Dendritic cell treated with granulocyte-macrophage colony-stimulating factor and Interleukin-4, amounts not matched to agents 40 ng/mL and 50 ng/mL, for 4 days (primary cell): ENCODE measurements at regions not wholly inside any gene's neighbourhood (a gene's known extent, or its start where the extent isn't known, plus 50 kb on each side); places are given as distances from the start of the nearest gene placed in this dataset.
"Not testable (repeated sequence)": the region's sequence is repeated elsewhere in the genome, so short reads cannot be mapped to it uniquely, and the experiment has no call there.

Source experiments
- H3K27ac Mint-ChIP-seq: one replicate; pipeline ENCODE4 v1.8.0; 2022; ENCODE audit warnings: mild to moderate bottlenecking, mixed read lengths
- H3K27me3 Mint-ChIP-seq: one replicate; pipeline ENCODE4 v1.8.0; 2022; ENCODE audit warnings: mild to moderate bottlenecking, mixed read lengths
- H3K36me3 Mint-ChIP-seq: one replicate; pipeline ENCODE4 v1.8.0; 2022; ENCODE audit warnings: low read depth, mixed read lengths
- H3K4me1 Mint-ChIP-seq: one replicate; pipeline ENCODE4 v1.8.0; 2022; ENCODE audit warnings: low read depth, mixed read lengths
- H3K4me3 Mint-ChIP-seq: one replicate; pipeline ENCODE4 v1.8.0; 2022; ENCODE audit warnings: mild to moderate bottlenecking, moderate library complexity, mixed read lengths
- H3K9me3 Mint-ChIP-seq: one replicate; pipeline ENCODE4 v1.8.0; 2022; ENCODE audit warnings: mixed read lengths
- intact Hi-C: fragments of 100-400 bp; cut with micrococcal nuclease; formaldehyde crosslinking; loops from one replicate; pipeline ENCODE4 v1.15.0; 2022

DNA sequence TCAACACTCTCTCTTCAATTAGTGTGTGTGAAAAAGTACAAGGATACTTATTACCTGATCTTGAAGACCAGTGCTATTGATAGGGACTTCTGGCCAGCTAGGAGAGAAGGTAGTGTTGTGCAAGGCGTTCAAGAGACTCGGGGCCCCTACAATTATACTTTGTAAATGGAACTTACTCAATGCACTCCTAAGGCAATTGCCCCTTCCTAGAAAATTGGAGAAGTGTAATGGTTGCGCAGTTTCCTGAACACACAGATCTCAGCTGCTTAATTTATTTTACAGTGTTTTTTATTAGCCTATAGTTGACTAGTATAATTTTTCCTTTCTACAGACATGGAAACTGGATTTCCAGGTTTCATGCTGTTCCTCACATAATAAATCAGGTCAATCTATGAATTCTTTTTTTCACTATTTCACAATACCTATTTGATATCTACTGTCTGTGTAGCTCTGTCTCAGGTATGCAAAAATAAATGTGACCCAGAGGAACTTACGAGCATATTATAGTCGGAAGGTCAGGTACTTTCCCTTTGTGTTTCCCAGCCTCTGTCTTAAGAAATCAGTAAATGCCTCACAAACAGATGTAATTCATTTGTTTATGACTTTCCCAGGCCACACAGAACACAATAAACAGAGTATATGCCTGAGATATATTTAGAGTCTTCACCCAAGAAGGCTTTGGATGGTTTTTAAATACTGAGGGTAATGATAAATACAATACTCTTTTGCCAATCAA lies 89.1 kb upstream of the TET2 start:
- intact Hi-C loops = loop anchor here (5.0 to 10.0 kb wide), 4 partner anchors 45 to 415 kb away; partner anchors contain the start of gene PPA2
- Mint-ChIP-seq H3K4me3 (no peak overlapping the region), H3K27me3 (no peaks in the 10 kb centered on the region)

DNA sequence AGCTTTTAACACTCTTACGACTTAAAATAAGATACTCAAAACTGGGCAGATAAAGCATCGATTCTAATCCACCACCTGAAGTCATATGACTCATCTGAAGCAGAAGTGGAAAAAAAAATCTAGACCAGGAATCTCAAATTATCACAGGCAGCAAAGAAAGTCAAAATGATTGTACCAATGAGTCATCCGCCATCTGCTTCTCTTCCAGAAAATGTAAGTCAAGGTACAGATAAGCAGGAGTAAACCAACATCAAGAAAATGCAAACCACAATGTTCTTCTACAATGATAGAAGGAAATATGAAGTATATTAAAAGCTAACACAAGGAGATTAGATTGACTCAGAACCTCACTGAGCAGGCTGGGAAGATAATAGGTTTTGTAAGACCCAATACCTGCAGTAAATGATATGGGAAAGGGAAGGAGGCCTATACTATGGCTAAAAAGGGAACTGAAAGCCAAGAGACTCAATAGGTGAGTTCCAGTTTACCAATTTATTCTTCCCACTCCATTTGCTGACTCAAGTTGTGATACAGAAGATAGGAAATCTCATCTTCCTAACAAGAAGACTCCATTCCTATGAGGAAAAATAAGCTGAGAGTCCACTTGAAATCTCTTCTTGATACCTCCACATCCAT lies 88.4 kb upstream of the TET2 start:
- peaks cover 59% of the 10 kb centered on the region for H3K4me1 Mint-ChIP-seq
- intact Hi-C loops = loop anchor here (5.0 to 10.0 kb wide), 4 partner anchors 46 to 414 kb away; partner anchors contain the start of gene PPA2
- no peaks in the 10 kb centered on the region for H3K9me3 Mint-ChIP-seq
- no peak overlapping the region for H3K4me3 Mint-ChIP-seq
- peak overlapping the region; percentile 77 for H3K27ac Mint-ChIP-seq
- no peaks in the 10 kb centered on the region for H3K36me3 Mint-ChIP-seq
- no peaks in the 10 kb centered on the region for H3K27me3 Mint-ChIP-seq

More for the DNA sequence above, 89.1 kb upstream of the TET2 start:
- peaks cover 59% of the 10 kb centered on the region for H3K4me1 Mint-ChIP-seq
- peaks cover 3% of the 10 kb centered on the region for H3K36me3 Mint-ChIP-seq
- peak overlapping the region; percentile 77 for H3K27ac Mint-ChIP-seq
- peaks cover 6% of the 10 kb centered on the region for H3K9me3 Mint-ChIP-seq

DNA sequence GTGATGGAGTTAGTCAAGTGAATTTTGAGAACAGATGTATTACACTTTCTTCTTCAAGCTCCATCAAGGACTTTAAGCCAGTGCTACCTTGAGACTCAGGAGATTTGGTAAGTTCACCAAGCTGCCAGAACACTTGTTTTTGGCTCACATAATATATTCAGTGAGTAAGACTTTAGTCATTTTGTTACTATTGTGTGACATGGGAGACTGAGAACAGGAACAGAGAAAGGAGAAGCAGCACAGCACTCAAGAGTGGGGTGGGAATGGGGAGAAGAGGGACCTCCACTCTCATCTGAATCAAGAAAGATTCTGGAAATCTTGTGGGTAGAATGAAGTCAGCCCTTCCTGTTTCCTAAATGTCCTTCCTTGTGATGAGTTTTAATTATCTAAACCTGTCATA lies 87.3 kb upstream of the TET2 start:
- Mint-ChIP-seq H3K9me3 (no peaks in the 10 kb centered on the region), H3K4me3 (no peak overlapping the region), H3K36me3 (no peaks in the 10 kb centered on the region), H3K27ac (peak overlapping the region; percentile 96), H3K27me3 (no peaks in the 10 kb centered on the region), H3K4me1 (peaks cover 50% of the 10 kb centered on the region)
- intact Hi-C loops = loop anchor here (5.0 to 10.0 kb wide), 4 partner anchors 47 to 413 kb away; partner anchors contain the start of gene PPA2

DNA sequence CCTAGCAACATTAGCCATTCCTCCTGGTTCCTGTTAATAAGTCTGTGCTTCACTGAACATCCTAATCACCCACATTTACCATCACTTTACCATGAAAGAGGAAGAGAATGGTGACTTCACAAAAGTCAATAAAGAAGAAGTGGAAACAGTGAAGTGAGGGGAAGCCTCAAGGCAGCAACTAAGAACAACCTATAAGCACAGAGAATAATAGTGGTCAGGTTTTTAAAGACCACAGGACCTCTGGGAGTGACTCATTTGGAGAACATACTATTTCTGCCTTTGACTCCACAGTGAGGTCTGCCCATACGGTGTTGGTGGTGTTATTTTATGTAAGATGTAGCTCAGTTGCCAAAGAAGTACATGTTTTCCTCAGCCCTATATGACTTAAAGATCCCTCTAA lies 86.0 kb upstream of the TET2 start:
- H3K4me1 Mint-ChIP-seq = peaks cover 53% of the 10 kb centered on the region
- no peaks in the 10 kb centered on the region for H3K36me3 Mint-ChIP-seq
- intact Hi-C loops = loop anchor here (1.0 to 5.0 kb wide), 3 partner anchors 46 to 93 kb away; partner anchors contain the start of gene TET2
- no peak overlapping the region for H3K4me3 Mint-ChIP-seq
- peak overlapping the region; percentile 96 for H3K27ac Mint-ChIP-seq
- no peaks in the 10 kb centered on the region for H3K27me3 Mint-ChIP-seq
- H3K9me3 Mint-ChIP-seq = no peaks in the 10 kb centered on the region

DNA sequence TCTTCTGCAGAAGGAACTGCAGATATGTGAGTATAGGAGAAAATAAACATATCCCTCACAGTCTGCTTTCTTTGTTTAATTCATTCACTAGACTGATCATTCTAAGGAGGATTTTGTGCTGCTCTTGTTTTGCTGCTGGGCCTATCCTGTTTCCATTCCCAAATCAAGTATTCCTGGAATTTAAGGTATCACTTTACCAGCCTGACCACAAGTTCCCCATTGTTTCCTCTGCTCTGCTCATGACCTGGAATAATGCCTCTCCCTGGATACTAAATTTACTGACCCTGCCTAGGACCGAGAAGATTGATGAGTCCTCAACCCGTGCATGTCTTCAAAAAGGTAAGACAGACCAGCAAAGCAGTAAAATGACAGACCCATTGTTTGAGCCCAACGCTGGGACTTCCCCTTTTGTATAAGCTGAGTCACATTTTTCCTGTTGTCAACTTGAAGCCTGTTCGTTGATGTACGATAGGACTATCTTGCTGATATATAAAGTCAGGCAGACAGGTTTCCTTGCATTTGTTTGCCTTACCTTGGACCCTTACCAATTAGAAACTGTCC lies 85.5 kb upstream of the TET2 start:
- peaks cover 48% of the 10 kb centered on the region for H3K4me1 Mint-ChIP-seq
- peak overlapping the region; percentile 55 for H3K4me3 Mint-ChIP-seq
- intact Hi-C loops = loop anchor here (2.0 to 5.0 kb wide), 2 partner anchors 46 to 94 kb away; no protein-coding TSS in a partner anchor
- no peaks in the 10 kb centered on the region for H3K9me3 Mint-ChIP-seq
- no peaks in the 10 kb centered on the region for H3K27me3 Mint-ChIP-seq
- no peaks in the 10 kb centered on the region for H3K36me3 Mint-ChIP-seq
- peak overlapping the region; percentile 96 for H3K27ac Mint-ChIP-seq

DNA sequence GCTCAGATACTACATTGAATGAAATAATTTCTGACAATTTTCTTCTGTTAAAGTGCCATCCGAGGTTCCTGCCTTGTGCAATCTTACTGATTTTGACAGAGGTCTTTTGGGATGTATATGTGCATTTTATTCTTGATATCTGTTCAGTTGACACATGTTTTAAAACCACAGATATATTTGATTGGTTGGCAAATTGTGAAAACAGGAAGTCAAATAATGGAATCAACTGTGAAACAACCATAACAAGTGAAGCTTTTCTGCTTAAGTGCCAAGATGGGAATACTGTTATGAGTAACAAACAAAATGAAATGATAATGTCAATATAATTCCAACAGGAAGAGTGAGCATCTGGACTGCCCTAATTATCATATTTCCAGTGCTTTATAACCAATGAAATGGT lies 84.9 kb upstream of the TET2 start:
- Mint-ChIP-seq H3K4me3 (peak overlapping the region; percentile 55), H3K27ac (peak overlapping the region; percentile 96), H3K27me3 (no peaks in the 10 kb centered on the region), H3K36me3 (no peaks in the 10 kb centered on the region), H3K9me3 (no peaks in the 10 kb centered on the region), H3K4me1 (peaks cover 44% of the 10 kb centered on the region)
- intact Hi-C loops = loop anchor here (2.0 to 5.0 kb wide), 2 partner anchors 45 to 94 kb away; no protein-coding TSS in a partner anchor

DNA sequence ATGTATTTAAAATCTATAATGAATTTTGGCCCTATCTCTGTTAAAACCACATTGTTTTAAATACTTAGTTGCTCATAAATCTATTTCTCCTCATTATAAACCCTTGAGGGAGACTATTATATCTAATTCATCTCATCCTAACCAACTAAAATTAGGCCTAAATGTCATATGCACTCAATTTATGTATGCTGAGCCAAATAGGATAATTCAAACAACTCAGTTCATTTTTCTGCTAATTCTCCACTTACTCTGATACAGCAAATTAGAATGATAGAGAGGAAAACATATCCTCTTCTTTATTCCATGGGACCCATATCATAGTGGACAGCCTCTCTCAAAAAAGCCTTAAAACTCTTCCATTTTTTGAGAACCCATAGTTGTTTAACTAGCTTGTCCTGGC lies 80.3 kb upstream of the TET2 start:
- Mint-ChIP-seq H3K27ac (no peak overlapping the region), H3K9me3 (no peaks in the 10 kb centered on the region), H3K4me3 (no peak overlapping the region), H3K27me3 (no peaks in the 10 kb centered on the region), H3K36me3 (no peaks in the 10 kb centered on the region), H3K4me1 (peaks cover 25% of the 10 kb centered on the region)
- intact Hi-C loops = no loop called here

DNA sequence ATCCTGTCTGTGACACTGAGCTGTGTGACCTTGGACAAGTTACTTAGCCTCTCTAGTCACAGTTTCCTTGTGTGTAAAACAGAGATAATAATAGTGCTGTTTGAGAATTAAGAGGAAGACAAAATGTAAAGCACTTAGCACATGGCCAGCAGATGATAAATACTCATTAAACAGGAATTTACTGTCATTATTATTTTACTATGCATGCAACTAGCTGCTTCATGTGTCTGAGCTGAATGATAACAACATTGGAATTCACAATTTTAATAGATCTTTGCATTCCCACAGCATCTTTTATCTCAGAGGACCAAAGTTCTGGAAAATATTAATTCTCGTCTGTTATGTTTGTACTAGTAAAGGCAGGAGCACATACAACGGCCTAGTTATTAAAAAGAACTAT lies 79.2 kb upstream of the TET2 start:
- H3K4me1 Mint-ChIP-seq = peaks cover 21% of the 10 kb centered on the region
- no peaks in the 10 kb centered on the region for H3K9me3 Mint-ChIP-seq
- intact Hi-C loops = no loop called here
- H3K27ac Mint-ChIP-seq = no peak overlapping the region
- H3K36me3 Mint-ChIP-seq = no peaks in the 10 kb centered on the region
- no peak overlapping the region for H3K4me3 Mint-ChIP-seq
- H3K27me3 Mint-ChIP-seq = no peaks in the 10 kb centered on the region

DNA sequence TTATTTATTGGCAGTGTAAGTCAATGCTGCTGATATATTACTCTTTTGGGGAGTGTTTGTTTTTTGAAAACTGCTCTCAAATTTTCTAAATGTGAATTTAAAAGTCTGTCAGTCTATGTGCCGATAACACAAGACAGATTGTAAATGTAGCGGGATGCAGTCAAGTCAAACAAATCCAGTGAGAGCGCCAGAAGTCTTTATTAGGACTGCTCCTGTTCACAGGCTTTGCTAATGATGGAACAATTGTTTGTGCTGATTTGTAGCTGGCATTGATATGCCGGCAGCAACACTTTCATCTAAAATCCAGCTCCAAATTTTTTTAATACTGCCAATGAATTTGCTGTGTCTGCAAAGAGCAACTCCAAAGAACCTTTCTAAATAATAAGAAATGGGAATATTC lies 78.7 kb upstream of the TET2 start:
- Mint-ChIP-seq H3K27me3 (no peaks in the 10 kb centered on the region), H3K9me3 (no peaks in the 10 kb centered on the region), H3K4me3 (no peak overlapping the region), H3K27ac (no peak overlapping the region), H3K36me3 (no peaks in the 10 kb centered on the region), H3K4me1 (peaks cover 21% of the 10 kb centered on the region)
- intact Hi-C loops = no loop called here

DNA sequence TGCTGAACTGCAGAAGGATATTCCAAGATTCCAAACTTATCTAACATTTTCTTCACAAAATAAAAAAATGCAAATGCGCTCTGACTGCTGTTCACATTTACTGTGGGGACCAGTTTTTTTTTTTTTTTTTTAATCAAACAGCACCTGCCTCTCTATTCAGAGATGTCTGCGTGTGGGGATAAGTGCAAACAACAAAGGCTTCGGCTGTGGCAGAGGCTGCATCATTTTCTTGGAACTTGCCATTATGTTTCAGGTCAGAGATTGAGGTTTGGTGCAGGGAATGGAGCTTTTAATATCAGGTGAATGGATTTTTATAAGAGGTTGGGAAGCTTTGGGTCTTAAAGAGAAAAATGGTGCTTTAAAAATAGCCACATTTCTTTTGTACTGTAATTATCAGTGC lies 78.2 kb upstream of the TET2 start:
- H3K27ac Mint-ChIP-seq = no peak overlapping the region
- no peak overlapping the region for H3K4me3 Mint-ChIP-seq
- no peaks in the 10 kb centered on the region for H3K36me3 Mint-ChIP-seq
- peaks cover 21% of the 10 kb centered on the region for H3K4me1 Mint-ChIP-seq
- no peaks in the 10 kb centered on the region for H3K9me3 Mint-ChIP-seq
- no peaks in the 10 kb centered on the region for H3K27me3 Mint-ChIP-seq
- intact Hi-C loops = no loop called here

DNA sequence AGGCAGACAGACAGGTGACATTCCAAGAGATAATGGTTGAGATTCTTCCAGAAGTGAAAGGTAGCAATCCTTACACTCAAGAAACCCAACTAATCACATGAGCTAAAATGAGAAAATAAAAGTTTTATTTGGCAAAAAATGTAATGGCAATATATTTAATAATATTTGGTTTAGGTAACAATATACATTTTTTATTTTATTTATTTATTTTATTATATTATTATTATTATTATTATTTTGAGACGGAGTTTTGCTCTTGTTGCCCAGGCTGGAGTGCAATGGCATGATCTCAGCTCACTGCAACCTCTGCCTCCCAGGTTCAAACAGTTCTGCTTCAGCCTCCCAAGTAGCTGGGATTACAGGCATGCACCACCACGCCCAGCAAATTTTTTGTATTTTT lies 74.6 kb upstream of the TET2 start:
- H3K27ac Mint-ChIP-seq, H3K36me3 Mint-ChIP-seq, intact Hi-C loops, H3K9me3 Mint-ChIP-seq, H3K4me3 Mint-ChIP-seq, H3K27me3 Mint-ChIP-seq: not testable (repeated sequence)
- H3K4me1 Mint-ChIP-seq = peaks cover 12% of the 10 kb centered on the region

DNA sequence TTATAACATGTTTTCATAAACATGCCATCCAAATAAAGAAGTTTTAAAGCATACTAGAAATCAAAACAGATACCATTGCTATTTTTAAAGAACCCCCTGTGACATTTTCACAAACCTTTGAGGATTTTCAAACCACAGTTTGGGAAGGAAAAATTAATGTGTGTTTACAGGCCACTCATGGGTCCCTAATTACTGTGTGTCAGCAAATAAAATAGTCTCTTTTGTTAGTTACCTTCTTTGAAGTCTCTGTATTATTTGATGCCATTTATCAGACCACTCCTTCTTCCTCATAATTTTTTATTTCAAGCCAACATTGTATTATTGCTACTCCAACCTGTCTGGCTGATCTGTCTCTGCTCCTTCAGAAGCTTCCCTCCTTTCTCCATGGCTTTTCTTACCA lies 72.6 kb upstream of the TET2 start:
- intact Hi-C loops = no loop called here
- peaks cover 1% of the 10 kb centered on the region for H3K9me3 Mint-ChIP-seq
- peaks cover 6% of the 10 kb centered on the region for H3K4me1 Mint-ChIP-seq
- no peaks in the 10 kb centered on the region for H3K36me3 Mint-ChIP-seq
- H3K4me3 Mint-ChIP-seq = no peak overlapping the region
- no peak overlapping the region for H3K27ac Mint-ChIP-seq
- no peaks in the 10 kb centered on the region for H3K27me3 Mint-ChIP-seq

DNA sequence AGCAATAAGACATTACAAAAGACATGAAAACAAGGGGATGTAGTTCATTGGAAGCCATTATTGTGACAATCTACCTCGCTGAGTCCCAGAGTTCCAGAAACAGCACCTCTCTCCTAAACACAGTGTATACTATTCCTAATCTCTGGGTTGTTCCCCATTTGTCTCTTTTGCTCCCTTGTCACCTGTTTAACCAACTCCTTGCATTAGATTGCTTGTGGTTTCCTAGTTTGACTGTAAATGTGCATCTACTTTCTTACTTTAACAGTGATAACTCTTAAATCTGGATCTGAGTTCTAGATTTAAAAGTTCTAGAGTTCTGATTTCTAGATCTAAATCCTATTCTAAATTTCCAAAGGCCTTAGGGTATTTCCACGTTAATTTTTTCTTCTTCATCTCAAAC lies 71.6 kb upstream of the TET2 start:
- peaks cover 9% of the 10 kb centered on the region for H3K9me3 Mint-ChIP-seq
- no peak overlapping the region for H3K4me3 Mint-ChIP-seq
- H3K27ac Mint-ChIP-seq = no peak overlapping the region
- no peaks in the 10 kb centered on the region for H3K36me3 Mint-ChIP-seq
- peaks cover 6% of the 10 kb centered on the region for H3K4me1 Mint-ChIP-seq
- no peaks in the 10 kb centered on the region for H3K27me3 Mint-ChIP-seq
- intact Hi-C loops = no loop called here

DNA sequence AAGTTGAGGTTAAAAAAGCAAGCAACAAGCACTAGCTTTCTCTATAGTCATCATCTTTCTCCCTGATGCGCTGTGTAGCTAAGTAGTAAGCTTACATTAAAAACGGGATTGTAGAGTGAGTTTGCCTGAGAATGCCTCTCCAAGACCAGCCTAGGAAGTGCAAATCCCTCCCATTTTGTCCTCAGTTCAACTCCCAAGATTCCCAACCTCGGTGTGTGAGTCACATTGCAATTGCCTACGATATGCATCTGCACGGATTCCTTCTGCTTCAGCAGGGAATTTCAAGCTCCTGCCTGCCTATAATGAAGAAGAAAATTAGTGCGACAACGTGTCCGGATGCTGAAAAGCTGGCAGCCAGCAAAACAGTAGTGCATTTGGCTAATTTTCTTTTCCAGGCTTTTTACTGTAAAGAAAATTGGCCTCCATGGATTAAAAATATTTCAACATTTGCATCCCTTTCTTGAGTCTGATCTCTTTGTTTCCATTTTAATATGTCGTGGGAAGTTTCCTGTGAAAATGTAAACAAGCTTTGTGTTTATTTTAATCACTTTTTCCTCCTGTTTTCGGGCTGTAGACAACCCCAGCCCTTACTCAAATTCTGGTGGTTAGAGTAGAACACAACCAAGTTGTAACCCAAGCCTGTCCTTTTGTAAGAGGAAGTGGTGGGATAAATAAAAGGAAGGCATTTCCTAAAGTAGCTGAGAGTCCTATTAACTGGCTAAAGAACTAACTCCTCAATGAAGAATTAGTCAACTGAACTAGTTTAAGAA lies 58.4 kb upstream of the TET2 start:
- H3K4me1 Mint-ChIP-seq = peaks cover 30% of the 10 kb centered on the region
- H3K4me3 Mint-ChIP-seq = no peak overlapping the region
- H3K27ac Mint-ChIP-seq = no peak overlapping the region
- H3K27me3 Mint-ChIP-seq = no peaks in the 10 kb centered on the region
- intact Hi-C loops = no loop called here
- peaks cover 51% of the 10 kb centered on the region for H3K9me3 Mint-ChIP-seq
- peaks cover 17% of the 10 kb centered on the region for H3K36me3 Mint-ChIP-seq
